OCI-LY7 (cell line): ENCODE measurements at regions not wholly inside any gene's neighbourhood (a gene's known extent, or its start where the extent isn't known, plus 50 kb on each side); places are given as distances from the start of the nearest gene placed in this dataset. TPM values are rescaled to one million over a fixed set of nuclear protein-coding genes. Genes with fewer than 3 reads are reported as not detected.
"Not testable (repeated sequence)": the region's sequence is repeated elsewhere in the genome, so short reads cannot be mapped to it uniquely, and the experiment has no call there.

Source experiments
- BruUV-seq: library from RNA; stranded (reverse); fragments of 400-500 nt; replicated peaks from 2 replicates; lab custom pipeline; 2021; lab: Mats Ljungman, UMichigan
- CTCF ChIA-PET: fragments of 300-600 bp; sonication (Branson Sonifier 250); formaldehyde crosslinking; loops from one replicate; lab custom pipeline; 2022; ENCODE audit warnings: antibody characterized with exemption; ENCODE audit not compliant: unreplicated experiment; lab: Charles Lee
- POLR2A ChIA-PET: fragments of 300-600 bp; sonication (Branson Sonifier 250); formaldehyde crosslinking; loops from one replicate; lab custom pipeline; 2022; ENCODE audit warnings: antibody characterized with exemption; lab: Charles Lee
- DNase-seq: peaks from one replicate; pipeline ENCODE4 v3.0.0-alpha.2; 2015; ENCODE audit warnings: low spot score
- H2AFZ ChIP-seq: fragments of 200-600 bp; sonication (generic), shearing (Covaris generic); 2 replicates; pipeline ENCODE4 v1.6.1; 2014; ENCODE audit warnings: mild to moderate bottlenecking, antibody characterized with exemption, low read length, moderate library complexity
- H3K27ac ChIP-seq: fragments of 200-600 bp; sonication (generic); 2 replicates; pipeline ENCODE4 v1.5.1; 2014; ENCODE audit warnings: mixed run types, low read depth, mild to moderate bottlenecking, moderate library complexity, low read length, inconsistent platforms; ENCODE audit not compliant: poor library complexity, severe bottlenecking
- H3K36me3 ChIP-seq: fragments of 200-600 bp; sonication (generic); 2 replicates; pipeline ENCODE4 v1.6.1; 2014; ENCODE audit warnings: mild to moderate bottlenecking, antibody characterized with exemption, low read length, moderate library complexity, mixed read lengths; ENCODE audit not compliant: insufficient read depth
- H3K4me1 ChIP-seq: fragments of 200-600 bp; sonication (generic); 2 replicates; pipeline ENCODE4 v1.5.1; 2014; ENCODE audit warnings: mild to moderate bottlenecking, low read length; ENCODE audit not compliant: insufficient read depth, poor library complexity, severe bottlenecking
- H3K4me2 ChIP-seq: fragments of 200-600 bp; sonication (generic); 2 replicates; pipeline ENCODE4 v1.6.1; 2014; ENCODE audit warnings: mild to moderate bottlenecking, low read length
- H3K4me3 ChIP-seq: fragments of 200-600 bp; sonication (generic); 2 replicates; pipeline ENCODE4 v1.5.1; 2014; ENCODE audit warnings: mild to moderate bottlenecking, low read depth, low read length; ENCODE audit not compliant: poor library complexity, severe bottlenecking
- H3K79me2 ChIP-seq: fragments of 200-600 bp; sonication (generic); 2 replicates; pipeline ENCODE4 v1.6.1; 2016; ENCODE audit warnings: low read depth, mild to moderate bottlenecking, low read length, moderate library complexity, mixed read lengths; ENCODE audit not compliant: insufficient read depth
- H3K9me2 ChIP-seq: fragments of 200-600 bp; sonication (generic); 2 replicates; pipeline ENCODE4 v1.6.1; 2016; ENCODE audit warnings: mild to moderate bottlenecking, low read length, mixed read lengths; ENCODE audit not compliant: insufficient read depth
- H3K9me3 ChIP-seq: fragments of 200-600 bp; sonication (generic); 2 replicates; pipeline ENCODE4 v1.6.1; 2014; ENCODE audit warnings: mild to moderate bottlenecking, mixed run types, low read length, mixed read lengths
- H4K20me1 ChIP-seq: fragments of 200-600 bp; sonication (generic); 2 replicates; pipeline ENCODE4 v1.6.1; 2014; ENCODE audit warnings: mild to moderate bottlenecking, antibody characterized with exemption, low read length, moderate library complexity, mixed read lengths; ENCODE audit not compliant: insufficient read depth
- intact Hi-C: fragments of 100-400 bp; cut with micrococcal nuclease; formaldehyde crosslinking; loops from one replicate; pipeline ENCODE4 v1.10.0; 2022; ENCODE audit not compliant: unreplicated experiment
- small RNA-seq: library from RNA; depleted of rRNA; stranded (forward); fragments of <200 nt; gene quantifications from one replicate; pipeline ENCODE3, GENCODE V24; 2014

DNA sequence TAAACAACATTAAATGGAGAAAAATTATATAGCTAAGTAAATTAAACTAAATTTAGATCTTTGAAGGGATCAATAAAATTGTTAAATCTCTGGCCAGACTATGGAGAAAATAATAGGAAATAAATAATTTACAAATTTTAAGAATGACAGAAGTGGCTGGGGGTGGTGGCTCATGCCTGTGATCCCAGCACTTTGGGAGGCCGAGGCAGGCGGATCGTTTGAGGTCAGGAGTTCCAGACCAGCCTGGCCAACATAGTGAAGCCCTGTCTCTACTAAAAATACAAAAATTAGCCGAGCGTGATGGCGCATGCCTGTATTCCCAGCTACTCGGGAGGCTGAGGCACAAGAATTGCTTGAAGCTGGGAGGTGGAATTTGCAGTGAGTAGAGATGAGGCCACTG, 58.6 kb upstream of the ANKRD20A1 start:
- CTCF ChIA-PET, H3K4me3 ChIP-seq, H3K36me3 ChIP-seq, H4K20me1 ChIP-seq, POLR2A ChIA-PET, H3K4me1 ChIP-seq, BruUV-seq, H3K9me2 ChIP-seq, intact Hi-C loops, H3K9me3 ChIP-seq, H3K27ac ChIP-seq, H2AFZ ChIP-seq, H3K4me2 ChIP-seq, DNase-seq, H3K79me2 ChIP-seq: not testable (repeated sequence)

Small RNA genes in the stretch of these regions (small RNA-seq; reads per million reads assigned to genes)
- gene AL627230.1: not detected
- gene AL627230.3: not detected
- gene AL627230.5: not detected
- gene AL627230.6: not detected
- gene AL627230.8: not detected
- gene FAM27B: not detected
- gene RF00156: not detected
- gene RN7SL787P: not detected
